AG10803 (cell line): ENCODE measurements at regions not wholly inside any gene's neighbourhood (a gene's known extent, or its start where the extent isn't known, plus 50 kb on each side); places are given as distances from the start of the nearest gene placed in this dataset.
"Not testable (repeated sequence)": the region's sequence is repeated elsewhere in the genome, so short reads cannot be mapped to it uniquely, and the experiment has no call there.

Experiments used
- DNase-seq: peaks from one replicate; pipeline ENCODE4 v3.0.0; 2010; ENCODE audit warnings: low read depth
- H3K4me3 ChIP-seq: 2 replicates; pipeline ENCODE4 v1.5.1; 2011; ENCODE audit warnings: mild to moderate bottlenecking, low read length, control low read depth
- CTCF ChIP-seq: conservative IDR thresholded peaks from 2 replicates; pipeline ENCODE4 v1.5.1; 2011; ENCODE audit warnings: mild to moderate bottlenecking, low read length, control low read depth, inconsistent platforms

- TF ChIP-seq CTCF: no peak
- peak; percentile 5 for DNase-seq
- no peak overlapping the region for H3K4me3 ChIP-seq
Measured at GRCh38 chr7:109901926-109902325, 1189.0 kb upstream of the LRRN3 start.

- H3K4me3 ChIP-seq, DNase-seq: not testable (repeated sequence)
Measured at GRCh38 chr7:109905368-109906065, 1185.4 kb upstream of the LRRN3 start.

- no peak overlapping the region for H3K4me3 ChIP-seq
- no peak for TF ChIP-seq CTCF
- no peak for DNase-seq
Measured at GRCh38 chr7:109915670-109916069, 1175.3 kb upstream of the LRRN3 start.

GRCh38 chr7:109926738-109927137, 1164.2 kb upstream of the LRRN3 start:
- H3K4me3 ChIP-seq: no peak overlapping the region
- no peak for TF ChIP-seq CTCF
- DNase-seq: no peak

- no peak for DNase-seq
- H3K4me3 ChIP-seq: no peak overlapping the region
- TF ChIP-seq CTCF: no peak
Measured at GRCh38 chr7:109930049-109930448, 1160.9 kb upstream of the LRRN3 start.

GRCh38 chr7:109939207-109939606, 1151.7 kb upstream of the LRRN3 start:
- no peak for TF ChIP-seq CTCF
- DNase-seq: no peak
- H3K4me3 ChIP-seq: no peak overlapping the region

- TF ChIP-seq CTCF: no peak
- no peak for DNase-seq
- H3K4me3 ChIP-seq: no peak overlapping the region
Measured at GRCh38 chr7:109945820-109946518, 1145.0 kb upstream of the LRRN3 start.
